ENCODE measurements at regions not wholly inside any gene's neighbourhood (a gene's known extent, or its start where the extent isn't known, plus 50 kb on each side); places are given as distances from the start of the nearest gene placed in this dataset.
A peak's percentile ranks its signal among the peaks of the same experiment; 100 is the strongest.

- peak in 1 of 2 donors; percentile 56 for DNase-seq (ENCODE audit: extremely low read depth in 1 of 2, low read depth in 1 of 2)
Measured at GRCh38 chr3:18740631-18741583, 315.8 kb upstream of the SATB1 start.

- no peak for DNase-seq (ENCODE audit: extremely low read depth in 1 of 2, low read depth in 1 of 2)
Measured at GRCh38 chr3:18739099-18739433, 313.9 kb upstream of the SATB1 start.

GRCh38 chr3:18738393-18739098, 313.4 kb upstream of the SATB1 start:
- DNase-seq (ENCODE audit: extremely low read depth in 1 of 2, low read depth in 1 of 2) = no peak

GRCh38 chr3:18735005-18735404, 309.9 kb upstream of the SATB1 start:
- no peak for DNase-seq (ENCODE audit: extremely low read depth in 1 of 2, low read depth in 1 of 2)

- DNase-seq (ENCODE audit: extremely low read depth in 1 of 2, low read depth in 1 of 2) = no peak
Measured at GRCh38 chr3:18734309-18734708, 309.2 kb upstream of the SATB1 start.

- no peak for DNase-seq (ENCODE audit: extremely low read depth in 1 of 2, low read depth in 1 of 2)
Measured at GRCh38 chr3:18732474-18732873, 307.3 kb upstream of the SATB1 start.

- no peak for DNase-seq (ENCODE audit: extremely low read depth in 1 of 2, low read depth in 1 of 2)
Measured at GRCh38 chr3:18730491-18730890, 305.4 kb upstream of the SATB1 start.

- DNase-seq (ENCODE audit: extremely low read depth in 1 of 2, low read depth in 1 of 2) = no peak
Measured at GRCh38 chr3:18729671-18730070, 304.5 kb upstream of the SATB1 start.

GRCh38 chr3:18725668-18726407, 300.7 kb upstream of the SATB1 start:
- peak in 1 of 2 donors; percentile 43 for DNase-seq (ENCODE audit: extremely low read depth in 1 of 2, low read depth in 1 of 2)

- no peak for DNase-seq (ENCODE audit: extremely low read depth in 1 of 2, low read depth in 1 of 2)
Measured at GRCh38 chr3:18724456-18724855, 299.3 kb upstream of the SATB1 start.

GRCh38 chr3:18723206-18723810, 298.2 kb upstream of the SATB1 start:
- DNase-seq (ENCODE audit: extremely low read depth in 1 of 2, low read depth in 1 of 2) = no peak

- no peak for DNase-seq (ENCODE audit: extremely low read depth in 1 of 2, low read depth in 1 of 2)
Measured at GRCh38 chr3:18720543-18720942, 295.4 kb upstream of the SATB1 start.

GRCh38 chr3:18717598-18717997, 292.5 kb upstream of the SATB1 start:
- DNase-seq (ENCODE audit: extremely low read depth in 1 of 2, low read depth in 1 of 2) = no peak

GRCh38 chr3:18716821-18717220, 291.7 kb upstream of the SATB1 start:
- DNase-seq (ENCODE audit: extremely low read depth in 1 of 2, low read depth in 1 of 2) = no peak

GRCh38 chr3:18716101-18716500, 291.0 kb upstream of the SATB1 start:
- DNase-seq (ENCODE audit: extremely low read depth in 1 of 2, low read depth in 1 of 2) = no peak

GRCh38 chr3:18715208-18715607, 290.1 kb upstream of the SATB1 start:
- no peak for DNase-seq (ENCODE audit: extremely low read depth in 1 of 2, low read depth in 1 of 2)

GRCh38 chr3:18713577-18713951, 288.4 kb upstream of the SATB1 start:
- no peak for DNase-seq (ENCODE audit: extremely low read depth in 1 of 2, low read depth in 1 of 2)

GRCh38 chr3:18712713-18713576, 287.8 kb upstream of the SATB1 start:
- DNase-seq (ENCODE audit: extremely low read depth in 1 of 2, low read depth in 1 of 2) = peak in 1 of 2 donors; percentile 54

- DNase-seq (ENCODE audit: extremely low read depth in 1 of 2, low read depth in 1 of 2) = no peak
Measured at GRCh38 chr3:18704326-18704725, 279.2 kb upstream of the SATB1 start.

- DNase-seq (ENCODE audit: extremely low read depth in 1 of 2, low read depth in 1 of 2) = no peak
Measured at GRCh38 chr3:18703798-18704197, 278.7 kb upstream of the SATB1 start.

Data from stimulated activated CD8-positive, alpha-beta memory T cell treated with anti-CD3 and anti-CD28 coated beads, Interleukin-7, amount 100 ng/mL, for 48 hours (primary cell).